Erythroblast (primary cell): ENCODE measurements at regions not wholly inside any gene's neighbourhood (a gene's known extent, or its start where the extent isn't known, plus 50 kb on each side); places are given as distances from the start of the nearest gene placed in this dataset.

Experiments
- GATA1 ChIP-seq: IDR thresholded peaks from 2 replicates; pipeline ENCODE4 v1.6.1; 2011; ENCODE audit warnings: low read depth, mild to moderate bottlenecking, control low read depth, low read length, moderate library complexity
- POLR2A ChIP-seq: IDR thresholded peaks from 2 replicates; pipeline ENCODE4 v1.6.1; 2011; ENCODE audit warnings: mild to moderate bottlenecking, low read length

DNA sequence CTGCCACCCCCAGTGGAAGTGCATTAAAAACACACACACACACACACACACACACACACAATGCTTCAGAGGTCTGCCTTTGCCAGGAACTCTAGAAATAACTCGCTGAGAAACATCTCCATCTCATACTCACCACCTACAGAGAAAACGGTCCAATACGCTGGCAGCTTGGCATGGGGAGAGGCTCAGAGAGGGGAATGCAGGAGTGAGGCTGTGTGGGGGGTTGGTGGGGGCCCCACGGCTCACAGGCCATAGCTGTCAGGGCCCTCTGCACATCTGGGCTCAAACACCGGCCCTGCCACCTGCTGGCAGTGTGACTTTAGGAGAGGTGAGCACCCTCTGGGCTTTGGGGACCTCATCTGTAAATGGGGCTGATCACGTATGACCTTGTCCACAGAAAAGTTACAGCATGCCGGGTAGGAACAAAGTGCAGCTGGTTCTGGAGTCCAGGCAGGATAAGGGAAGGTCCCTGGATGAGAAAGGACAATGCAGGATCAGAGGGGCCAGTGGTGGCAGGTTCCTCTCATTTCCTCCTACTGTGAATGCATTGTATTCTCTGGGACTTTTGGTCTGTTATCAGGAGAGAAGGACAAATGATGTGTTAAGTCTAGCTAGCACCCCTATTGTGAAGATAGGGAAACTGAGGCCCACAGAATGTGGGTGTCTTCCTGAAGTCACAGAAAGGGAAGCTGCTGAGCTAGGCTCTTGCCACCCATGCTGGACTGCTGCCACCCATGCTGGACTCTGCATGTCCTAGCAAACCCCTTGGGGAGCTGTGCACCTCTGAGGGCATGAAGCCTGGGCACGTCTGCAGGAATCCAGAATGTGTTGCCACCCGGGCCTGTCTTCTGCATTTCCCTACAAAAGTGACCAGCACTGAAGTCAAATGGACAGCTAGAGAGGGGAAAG is 404.6 kb downstream of the RPS24 start:
- TF ChIP-seq POLR2A (no peak), GATA1 (no peak)
